ENCODE measurements at regions not wholly inside any gene's neighbourhood (a gene's known extent, or its start where the extent isn't known, plus 50 kb on each side); places are given as distances from the start of the nearest gene placed in this dataset.

DNA sequence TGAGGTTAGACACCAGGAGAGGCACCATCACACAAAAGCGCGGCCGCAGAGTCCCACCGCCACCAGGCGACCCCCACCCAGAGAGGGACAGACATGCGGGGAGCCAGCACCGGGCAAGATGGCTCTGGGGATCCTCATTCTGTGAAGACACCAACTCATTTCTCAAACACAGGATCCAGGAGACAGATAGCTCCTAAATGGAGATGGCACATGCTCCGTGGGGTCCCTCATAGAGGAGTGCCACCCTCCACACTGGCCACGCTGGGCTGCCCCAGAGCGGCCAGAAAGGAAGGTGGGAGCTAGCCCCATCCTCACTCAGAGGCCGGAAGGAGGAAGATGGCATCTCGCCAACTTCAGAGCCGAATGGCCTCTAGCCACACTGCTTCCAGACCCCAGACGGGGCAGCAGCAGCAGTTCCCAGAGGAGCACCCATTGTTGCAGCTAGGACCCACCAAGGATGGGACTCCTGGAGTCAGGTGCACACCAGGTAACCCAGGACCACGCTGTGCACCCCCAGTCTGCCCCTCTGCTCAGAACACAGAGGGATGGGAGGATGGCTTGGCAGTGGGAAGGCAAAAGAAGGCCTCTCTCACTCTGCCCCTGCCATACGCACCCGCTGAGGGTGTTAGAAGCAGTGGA, 78.6 kb downstream of the ZIC5 start:
- no peak for DNase-seq

DNA sequence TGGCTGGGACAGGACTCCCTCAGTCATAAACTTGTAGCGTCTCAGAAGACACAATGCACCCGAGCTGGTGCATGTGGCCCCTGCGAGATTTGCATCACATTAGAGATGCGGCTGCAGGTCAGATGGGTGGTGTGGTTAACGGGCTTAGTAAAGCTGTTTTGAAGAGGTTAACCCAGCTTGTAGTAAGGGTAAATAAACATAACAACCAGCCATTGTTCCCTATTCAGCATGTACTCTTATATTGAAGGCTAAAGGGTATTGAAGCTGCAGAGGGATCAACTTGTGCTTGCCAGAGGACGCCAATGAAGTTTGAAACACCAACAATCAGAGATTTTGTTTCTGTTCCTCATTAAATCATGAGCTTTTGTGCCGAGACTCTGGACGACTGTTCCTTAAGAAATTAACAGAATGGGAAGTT, 79.4 kb downstream of the ZIC5 start:
- no peak for DNase-seq

DNA sequence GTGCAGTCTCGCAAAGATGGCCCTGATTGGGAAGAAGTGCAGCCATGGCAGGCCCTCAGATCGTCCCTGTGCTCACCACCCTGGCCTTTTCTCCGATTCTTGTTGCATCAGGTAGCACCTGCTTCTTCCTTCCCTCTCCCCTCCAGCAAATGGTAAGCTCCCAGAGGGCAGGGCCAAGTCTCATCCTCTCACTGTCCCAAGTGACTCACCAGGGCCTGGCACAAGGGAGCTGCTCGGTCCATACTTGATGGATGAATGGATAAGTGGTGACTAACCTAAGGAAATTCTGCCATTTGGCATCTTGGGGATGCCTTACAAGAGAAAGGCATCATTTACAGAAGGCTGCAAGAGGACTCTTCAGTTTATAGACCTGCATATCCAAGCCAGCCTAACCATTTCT, 84.9 kb downstream of the ZIC5 start:
- DNase-seq, result no peak

DNA sequence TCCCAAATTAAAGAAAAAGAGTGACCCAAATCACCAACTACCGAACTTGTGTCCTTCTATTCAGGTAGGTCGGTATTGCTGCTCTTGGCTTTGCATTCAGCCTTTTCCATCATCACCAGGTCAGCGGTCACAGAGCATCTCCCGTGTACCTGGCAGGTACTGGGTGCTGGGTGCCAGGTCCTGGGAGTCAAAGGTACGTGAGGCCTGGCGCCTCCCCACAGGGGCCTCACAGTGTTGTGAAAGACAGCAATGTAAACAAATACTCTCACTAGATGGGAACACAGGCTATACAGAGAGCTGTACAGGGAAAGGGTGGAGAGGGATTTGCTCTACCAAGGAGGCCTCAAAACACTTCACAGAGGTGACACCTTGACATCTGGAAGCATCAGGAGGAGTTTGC, 86.7 kb downstream of the ZIC5 start:
- DNase-seq, result no peak

DNA sequence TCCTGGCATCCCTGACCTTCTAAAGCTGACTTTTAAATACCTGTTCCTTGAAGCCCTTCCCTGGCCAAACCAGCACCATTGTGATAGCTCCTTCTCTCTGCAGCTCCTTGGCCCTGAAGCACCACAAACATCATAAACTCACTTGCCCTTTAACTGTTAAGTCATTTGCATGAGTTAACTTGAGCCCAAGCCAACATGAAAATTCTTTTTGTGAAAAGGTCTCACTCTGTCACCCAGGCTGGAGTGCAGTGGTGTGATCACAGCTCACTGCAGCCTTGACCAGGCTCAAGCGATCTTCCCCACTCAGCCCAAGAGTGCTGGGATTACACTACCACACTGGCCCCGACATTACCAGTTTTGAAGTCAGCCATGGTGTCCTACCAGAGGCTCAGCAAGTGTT, 87.8 kb downstream of the ZIC5 start:
- no peak for DNase-seq

DNA sequence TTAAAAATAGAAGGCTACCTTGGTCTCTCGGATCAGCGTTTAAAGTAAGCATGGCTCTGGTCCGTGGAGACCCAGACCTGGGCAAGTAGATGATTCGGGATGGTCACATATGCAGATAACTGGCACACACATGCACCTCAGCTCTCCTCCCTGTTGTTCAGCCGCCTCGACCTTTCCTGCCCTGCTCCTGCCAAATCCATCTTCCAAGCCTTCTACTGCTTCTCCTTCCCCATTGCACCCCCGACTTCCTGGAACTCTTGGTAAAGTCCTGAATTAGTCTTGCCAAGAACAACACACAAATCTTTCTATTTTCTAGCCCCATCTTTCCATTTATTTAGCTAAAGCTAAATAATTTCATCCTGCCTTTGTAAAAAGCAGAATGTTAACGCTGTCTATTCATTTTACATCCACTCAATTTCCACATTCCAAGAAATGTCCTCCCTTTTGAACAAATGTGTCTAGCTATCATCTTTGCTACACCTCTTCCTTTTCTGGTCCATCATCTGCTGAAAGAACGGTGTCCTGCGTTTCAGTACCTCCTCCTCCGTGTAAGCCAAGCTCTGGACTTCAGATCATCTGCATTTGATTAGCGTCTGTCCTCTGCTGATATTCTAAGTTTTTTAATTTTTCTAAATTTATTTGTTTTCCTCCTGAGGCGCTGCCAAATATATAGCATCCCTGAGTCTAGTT, 92.5 kb downstream of the ZIC5 start:
- DNase-seq, result no peak

DNA sequence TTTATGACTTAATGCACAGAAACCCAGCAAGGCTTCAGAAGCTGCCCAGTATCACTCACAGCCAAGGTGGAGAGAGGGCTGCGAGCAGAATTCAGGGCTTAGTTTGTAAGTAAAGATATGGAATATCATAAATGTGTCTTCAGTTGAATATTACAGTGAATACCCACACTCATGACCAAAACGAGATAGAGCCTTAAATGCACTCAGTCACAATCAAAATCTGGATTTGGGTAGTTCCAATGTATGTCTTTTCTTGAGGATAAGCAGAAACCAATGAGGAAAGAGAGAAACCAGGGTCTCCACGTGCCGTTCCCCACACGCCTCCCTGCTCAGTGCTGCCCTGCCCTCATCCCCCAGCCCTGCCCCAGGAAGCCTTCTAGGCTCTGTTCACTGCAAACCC, 94.9 kb downstream of the ZIC5 start:
- no peak for DNase-seq

DNA sequence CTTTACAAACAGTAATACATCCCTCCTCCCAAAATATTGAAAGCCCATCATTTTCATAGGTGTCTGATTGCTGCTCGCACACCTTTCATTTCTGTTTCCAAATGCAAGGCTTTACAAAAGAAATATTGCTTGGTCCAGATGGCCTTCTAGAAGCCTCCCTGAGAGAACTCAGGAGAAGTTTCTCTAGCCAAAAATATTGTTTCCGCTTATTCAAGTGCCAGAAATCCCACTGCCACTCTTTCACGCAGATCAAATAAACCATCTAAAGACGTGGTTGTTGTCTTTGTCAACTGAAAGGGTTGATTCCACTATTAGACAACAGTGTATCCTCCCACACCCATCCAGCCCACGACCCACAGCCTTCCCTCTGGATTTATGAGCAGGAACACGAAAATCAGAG, 96.2 kb downstream of the ZIC5 start:
- DNase-seq, result no peak

DNA sequence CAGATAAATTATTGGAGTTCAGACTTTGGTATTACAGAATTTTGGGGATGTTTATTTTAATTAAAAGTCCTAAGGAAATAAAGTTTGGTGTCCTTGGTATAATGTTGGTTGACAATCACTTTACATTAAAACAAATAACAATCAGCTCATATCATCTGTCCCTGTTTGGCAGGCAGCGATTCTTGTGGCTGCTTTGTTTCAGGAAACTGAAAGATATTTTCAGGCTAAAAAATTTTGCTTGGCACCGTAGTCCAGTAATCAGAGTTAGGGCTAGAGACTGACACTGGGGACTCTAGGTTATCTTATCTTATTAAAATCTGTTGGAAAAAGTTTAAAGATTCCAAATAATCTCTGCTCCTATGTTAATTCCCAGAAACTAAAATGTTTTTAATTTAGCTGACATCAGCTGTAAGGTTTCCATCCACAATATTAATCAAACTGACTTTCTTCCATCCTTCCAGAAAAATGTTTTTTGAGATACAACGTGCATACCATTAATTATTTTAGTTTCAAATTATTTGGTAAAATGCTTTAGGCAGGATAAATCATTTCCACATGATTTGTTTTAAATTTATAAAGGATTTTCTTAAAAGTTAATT, 97.6 kb downstream of the ZIC5 start:
- DNase-seq, result no peak

DNA sequence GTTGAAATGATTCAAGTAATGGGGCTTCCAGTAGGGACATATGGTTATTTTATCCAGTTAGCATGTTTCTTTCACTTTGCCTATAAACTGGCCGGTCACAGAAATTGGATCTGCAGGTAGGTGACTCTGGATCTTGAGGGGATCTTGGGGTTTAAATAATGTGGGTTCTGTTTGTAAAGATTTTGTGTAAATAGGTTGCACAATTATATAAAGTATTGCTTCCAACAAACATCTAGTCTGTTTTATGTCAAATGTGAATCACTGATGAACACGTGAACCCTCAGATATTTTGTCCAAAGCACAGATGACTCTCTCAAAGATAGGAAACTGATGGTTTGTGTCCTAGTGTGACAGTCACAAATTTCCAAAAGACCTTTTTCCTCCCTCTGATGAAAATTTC, 98.4 kb downstream of the ZIC5 start:
- DNase-seq, result no peak

DNA sequence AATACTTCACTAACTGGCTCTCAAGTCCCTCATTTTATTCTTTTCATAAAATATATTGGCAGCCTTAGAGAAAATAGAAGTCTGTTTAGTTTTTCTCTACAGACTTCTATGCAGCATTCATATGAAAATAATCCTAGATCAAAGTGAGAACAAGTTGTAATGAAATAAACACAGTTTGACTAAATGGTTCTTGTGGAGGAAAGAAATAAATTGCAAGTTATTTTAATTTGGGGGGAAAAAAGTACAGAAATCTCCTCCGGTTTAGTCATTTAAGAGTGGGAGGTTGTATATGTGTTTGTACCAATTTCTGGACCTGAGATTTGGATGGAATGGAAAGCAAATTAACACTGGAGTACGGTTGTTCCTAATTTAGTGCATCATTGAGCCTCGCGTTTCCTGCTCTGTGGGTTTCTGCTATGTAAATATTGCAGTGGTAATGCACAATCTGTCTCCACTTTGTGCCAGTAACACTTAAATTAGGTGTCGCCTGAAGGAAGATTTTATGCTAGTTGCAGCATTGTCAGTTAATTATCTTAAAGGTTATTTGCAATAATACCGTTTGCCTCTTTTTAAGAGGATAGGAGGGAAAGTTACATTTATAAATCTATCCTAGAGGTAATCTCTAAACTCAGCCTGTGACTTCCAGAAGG, 100.2 kb downstream of the ZIC5 start:
- DNase-seq, result no peak

DNA sequence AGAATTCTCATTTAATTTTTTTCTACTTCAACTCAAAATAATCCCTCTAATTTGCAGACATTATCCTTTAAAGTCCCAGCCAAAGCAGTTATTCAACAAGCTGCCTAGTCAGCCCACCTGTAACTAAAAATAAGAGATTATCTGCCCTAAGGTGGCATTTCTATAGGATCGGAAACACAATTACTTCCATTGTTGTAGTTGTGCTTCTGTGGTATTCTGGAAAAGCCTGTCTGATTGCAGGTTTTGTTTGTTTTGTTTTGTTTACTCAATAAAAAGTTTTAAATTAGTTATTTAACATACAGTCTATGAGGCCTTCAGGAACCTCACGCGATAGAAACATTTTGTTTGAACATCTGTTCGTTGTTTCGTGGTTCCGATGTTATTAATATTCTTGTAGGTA, 101.0 kb downstream of the ZIC5 start:
- no peak for DNase-seq

DNA sequence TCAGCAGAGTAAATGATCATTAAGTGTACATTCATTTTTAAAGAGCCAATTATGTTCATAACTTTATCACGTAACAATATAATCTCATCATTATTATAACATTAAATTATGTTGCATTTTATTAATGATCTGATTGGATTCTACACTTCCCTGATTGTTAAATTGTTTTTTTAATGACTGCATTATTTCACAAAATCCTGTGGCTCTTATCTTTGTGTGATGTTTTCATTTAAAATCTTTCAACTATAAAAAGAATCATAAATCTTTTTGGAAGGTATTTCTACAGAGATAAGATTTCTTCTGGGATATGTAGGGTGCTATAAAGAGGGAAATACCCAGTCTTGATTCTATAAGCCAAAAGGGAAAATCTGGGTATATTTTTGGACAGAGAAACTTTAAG, 101.7 kb downstream of the ZIC5 start:
- DNase-seq, result no peak

DNA sequence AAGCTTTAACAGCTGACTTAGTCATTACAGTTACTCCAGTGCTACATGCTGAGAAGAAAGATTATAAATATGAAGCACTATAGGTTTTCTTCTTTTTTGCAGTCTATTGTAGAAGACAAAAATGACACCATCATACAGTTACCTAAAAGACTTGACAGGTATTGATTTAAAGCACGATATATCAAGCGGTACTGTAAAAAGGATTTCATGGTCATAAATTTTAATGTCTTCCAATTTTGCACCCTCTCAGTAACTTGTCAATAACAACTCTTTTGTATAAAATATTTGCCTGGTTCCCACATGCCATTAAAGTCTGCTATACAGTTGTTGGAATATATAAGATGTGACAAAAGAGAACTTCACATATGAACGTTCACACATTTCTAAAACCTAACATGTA, 102.8 kb downstream of the ZIC5 start:
- no peak for DNase-seq

DNA sequence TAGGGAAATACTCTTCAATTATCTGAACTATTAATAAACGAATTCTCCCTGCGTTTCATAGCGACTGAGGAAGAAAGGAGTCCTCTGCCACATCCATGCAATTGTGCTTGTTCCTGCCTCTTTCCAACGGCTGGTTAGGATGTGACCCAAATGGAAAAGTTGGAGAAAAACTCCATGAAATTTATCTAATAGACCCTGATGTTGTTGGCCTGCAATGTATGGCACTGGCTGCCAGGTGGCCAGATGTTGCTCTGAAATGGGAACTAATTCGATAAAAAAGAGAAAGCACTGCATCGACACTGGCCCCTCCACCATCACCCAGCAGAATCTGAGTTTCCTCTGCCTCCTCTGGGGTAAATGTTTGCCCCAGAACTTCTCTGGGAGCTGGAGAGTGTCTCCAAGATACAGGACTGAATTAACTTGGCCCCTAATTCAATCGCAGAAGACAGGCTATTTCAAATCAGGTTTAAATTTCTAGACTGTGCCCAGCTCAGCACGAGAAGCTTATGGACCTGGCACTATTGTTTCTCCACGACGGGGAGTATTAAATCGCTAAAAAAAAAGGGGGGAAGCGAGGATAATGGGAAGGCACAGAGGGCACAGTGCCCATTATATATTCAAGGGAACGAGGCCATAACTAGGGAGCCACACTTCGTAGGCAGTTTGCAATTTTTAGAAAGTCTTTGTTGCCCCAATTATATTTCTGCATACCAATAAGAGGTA, 103.9 kb downstream of the ZIC5 start:
- DNase-seq, result no peak

DNA sequence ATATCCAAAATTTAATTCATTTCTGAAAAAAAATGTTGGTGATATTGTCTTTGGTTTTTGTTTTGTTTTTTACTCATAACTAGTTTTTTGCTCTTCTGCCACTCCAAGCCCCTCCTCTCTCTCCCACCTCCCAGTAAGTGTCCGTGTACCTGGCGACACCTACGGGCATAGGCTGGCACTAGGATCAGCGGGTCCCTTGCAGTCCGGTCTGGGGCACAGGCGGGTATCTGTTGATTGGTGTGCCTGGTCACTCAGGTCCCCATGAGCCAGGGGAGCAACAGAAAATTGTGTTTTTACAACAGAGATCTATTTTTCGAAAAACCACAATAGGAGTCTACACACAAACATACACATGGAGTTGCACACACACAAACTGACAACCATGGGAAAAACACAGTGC, 104.8 kb downstream of the ZIC5 start:
- DNase-seq, result no peak

DNA sequence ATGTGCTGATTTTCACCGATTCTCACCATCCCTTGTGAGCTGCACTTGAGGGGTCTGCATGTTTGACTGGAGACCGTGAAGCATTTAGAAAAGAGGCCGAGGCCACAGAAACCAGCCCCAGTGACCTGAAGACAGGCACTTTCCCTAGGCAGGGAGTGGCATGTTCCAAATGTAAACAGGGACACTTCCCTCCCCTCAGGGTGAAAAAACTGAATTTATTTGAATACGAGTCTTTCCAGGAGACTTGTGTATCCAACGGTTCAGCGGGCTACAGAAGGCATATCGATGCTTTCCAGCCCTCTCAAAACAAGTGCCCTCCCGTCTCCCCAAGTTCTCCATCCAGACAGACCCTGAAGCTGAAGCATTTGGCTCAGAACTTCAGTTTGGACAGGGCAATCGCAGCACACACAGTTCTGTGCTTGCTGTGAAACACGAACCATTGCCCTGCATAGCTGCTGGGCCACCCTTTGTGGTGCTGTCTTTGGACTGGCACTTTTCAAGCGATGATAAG, 106.1 kb downstream of the ZIC5 start:
- no peak for DNase-seq

DNA sequence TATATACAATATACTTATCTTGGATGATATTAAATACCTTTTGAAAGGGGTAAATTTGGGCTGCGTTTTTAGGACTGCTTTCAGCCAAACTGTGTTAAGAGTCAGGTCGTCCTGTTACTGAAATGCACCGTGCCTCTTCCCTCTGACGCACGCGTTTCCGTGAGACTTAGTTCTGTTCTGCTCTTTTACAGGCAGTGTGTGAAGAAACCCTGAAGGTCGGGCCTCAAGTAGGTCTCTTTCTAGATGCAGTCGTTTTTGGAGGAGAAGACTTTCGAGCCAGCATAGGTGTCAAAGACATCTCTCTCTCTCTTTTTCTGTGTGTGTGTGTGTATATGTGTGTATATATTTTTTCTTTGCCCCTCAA, 107.0 kb downstream of the ZIC5 start:
- DNase-seq, result no peak

DNA sequence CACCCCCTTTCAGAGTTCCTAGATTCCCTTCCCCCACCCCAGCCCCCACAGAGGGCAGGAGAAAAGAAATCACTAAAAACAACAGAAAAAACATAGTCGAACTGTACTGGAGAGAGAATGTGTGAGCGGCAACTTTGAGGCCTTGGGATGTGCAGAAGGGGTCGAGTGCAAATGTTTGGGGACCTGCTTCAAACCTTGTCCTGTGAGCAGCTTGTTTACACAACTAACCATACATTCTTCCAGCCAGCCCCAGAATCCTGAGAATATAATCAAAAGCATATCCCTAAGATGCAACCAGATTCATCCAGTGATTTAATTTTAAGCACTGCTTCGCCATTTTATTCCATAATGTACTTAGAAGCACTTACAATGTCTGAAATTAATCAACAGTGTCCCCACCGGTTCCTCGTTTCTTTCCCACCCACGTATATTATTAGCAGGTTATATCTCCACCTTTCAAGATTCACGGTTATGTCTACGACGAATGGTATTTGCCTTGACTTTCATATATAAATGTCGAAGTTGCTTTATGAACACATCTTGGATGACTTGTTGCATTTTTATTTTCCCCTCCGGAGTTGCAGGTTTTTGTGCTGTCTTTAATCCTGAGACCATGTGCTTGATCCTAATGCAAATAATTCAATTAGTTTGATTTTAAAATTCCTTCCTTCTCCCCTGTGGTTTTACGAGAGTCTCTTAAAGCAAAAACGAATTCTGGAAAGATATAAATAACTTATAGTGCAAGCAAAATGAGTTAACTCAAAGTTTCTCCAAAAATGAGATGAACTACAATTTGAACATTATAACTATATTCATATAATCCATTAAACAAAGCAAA, 107.6 kb downstream of the ZIC5 start:
- DNase-seq, result no peak

DNA sequence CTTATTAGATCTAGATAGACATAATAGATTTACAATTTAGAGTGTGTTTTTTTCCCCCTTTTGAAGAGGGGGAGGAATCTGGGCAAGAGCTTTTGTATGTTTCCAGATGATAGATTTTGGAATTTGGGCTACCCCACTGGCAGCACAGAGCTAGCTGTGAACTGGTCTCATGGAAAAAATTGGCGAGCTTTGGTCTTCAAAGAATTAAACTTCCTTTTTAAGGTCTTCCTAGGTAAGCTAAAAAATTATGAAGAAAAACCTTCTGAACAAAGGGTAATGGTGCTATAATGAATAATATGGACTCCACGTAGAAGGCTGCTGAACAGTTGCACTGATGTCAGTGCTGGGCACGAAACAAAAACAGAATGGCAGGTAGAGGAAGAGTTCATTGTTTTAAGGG, 109.3 kb downstream of the ZIC5 start:
- DNase-seq, result no peak

DNA sequence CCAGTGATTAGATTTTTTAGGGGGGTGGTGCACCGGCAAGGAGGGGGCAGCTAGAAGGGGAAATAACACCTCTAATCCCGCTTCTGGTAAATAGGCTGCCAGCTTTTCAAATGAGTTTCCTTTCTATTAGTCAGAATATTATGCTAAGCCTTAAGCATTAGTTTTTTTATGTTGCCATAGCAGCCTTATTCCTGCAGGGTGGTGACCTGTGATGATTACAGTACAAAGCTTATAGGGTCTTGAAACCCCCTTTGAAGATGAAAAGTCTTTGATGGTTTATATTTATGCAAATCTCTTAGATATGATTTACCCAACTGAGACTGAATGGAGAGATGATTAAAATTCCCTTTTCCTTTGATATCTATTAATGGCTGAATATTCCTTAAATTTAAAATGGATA, 109.8 kb downstream of the ZIC5 start:
- DNase-seq, result no peak

DNA sequence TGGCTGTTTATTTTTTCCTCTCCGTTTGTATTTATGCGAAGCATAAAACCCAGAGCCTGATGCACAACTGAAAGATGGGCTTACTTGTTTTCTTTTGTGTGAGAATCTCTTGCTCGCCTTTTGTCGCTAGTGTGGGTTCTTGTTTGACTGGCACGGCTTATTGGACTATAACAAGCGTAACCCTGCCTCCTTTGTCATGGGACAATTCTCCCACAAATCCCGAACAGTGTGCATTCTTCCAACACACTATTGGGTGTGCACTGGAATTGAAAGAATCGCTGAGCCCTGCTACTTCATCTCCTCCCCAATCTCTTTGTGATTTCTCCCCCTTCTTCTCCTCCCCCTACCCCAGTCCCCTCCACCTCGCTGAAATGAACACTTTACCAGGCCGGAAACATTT, 110.8 kb downstream of the ZIC5 start:
- DNase-seq, result no peak

Measured in activated gamma-delta T cell (primary cell).